A673 (cell line): ENCODE measurements at regions not wholly inside any gene's neighbourhood (a gene's known extent, or its start where the extent isn't known, plus 50 kb on each side); places are given as distances from the start of the nearest gene placed in this dataset.

Source experiments
- BruUV-seq: library from RNA; stranded (reverse); fragments of 400-500 nt; replicated peaks from 2 replicates; lab custom pipeline; 2021; lab: Mats Ljungman, UMichigan
- CTCF ChIA-PET: fragments of 300-600 bp; sonication (Branson Sonifier 250); formaldehyde crosslinking; loops from one replicate; lab custom pipeline; 2022; ENCODE audit warnings: antibody characterized with exemption; lab: Charles Lee
- POLR2A ChIA-PET: fragments of 300-600 bp; sonication (Branson Sonifier 250); formaldehyde crosslinking; loops from one replicate; lab custom pipeline; 2022; ENCODE audit warnings: antibody characterized with exemption; ENCODE audit not compliant: low non-redundant PET; lab: Charles Lee
- DNase-seq: peaks from one replicate; pipeline ENCODE4 v3.0.0-alpha.2; 2015; ENCODE audit warnings: low spot score
- H3K27ac ChIP-seq: fragments of 200-600 bp; sonication (generic); 2 replicates; pipeline ENCODE4 v1.5.1; 2016; ENCODE audit warnings: mixed run types, low read depth, mild to moderate bottlenecking, mixed read lengths, antibody characterized with exemption, low read length; ENCODE audit not compliant: poor library complexity, severe bottlenecking
- H3K27me3 ChIP-seq: fragments of 200-600 bp; sonication (generic); replicated peaks from 2 replicates; pipeline ENCODE4 v1.6.1; 2017; ENCODE audit warnings: mixed run types, low read depth, mild to moderate bottlenecking, mixed read lengths, antibody characterized with exemption, low read length; ENCODE audit not compliant: insufficient read depth, poor library complexity
- H3K36me3 ChIP-seq: fragments of 200-600 bp; sonication (generic); 2 replicates; pipeline ENCODE4 v1.6.1; 2016; ENCODE audit warnings: mixed run types, mild to moderate bottlenecking, mixed read lengths, antibody characterized with exemption, low read length; ENCODE audit not compliant: insufficient read depth, poor library complexity, severe bottlenecking
- H3K4me1 ChIP-seq: fragments of 200-600 bp; sonication (generic); 2 replicates; pipeline ENCODE4 v1.6.1; 2017; ENCODE audit warnings: mixed run types, mild to moderate bottlenecking, mixed read lengths, antibody characterized with exemption, low read length; ENCODE audit not compliant: insufficient read depth, poor library complexity, severe bottlenecking
- H3K4me3 ChIP-seq: fragments of 200-600 bp; sonication (generic); 2 replicates; pipeline ENCODE4 v1.5.1; 2016; ENCODE audit warnings: low read depth, mixed run types, mild to moderate bottlenecking, mixed read lengths, low read length; ENCODE audit not compliant: poor library complexity, severe bottlenecking
- H3K9me3 ChIP-seq: fragments of 200-600 bp; sonication (generic); 2 replicates; pipeline ENCODE4 v1.6.1; 2016; ENCODE audit warnings: mixed run types, low read depth, mild to moderate bottlenecking, mixed read lengths, antibody characterized with exemption, low read length; ENCODE audit not compliant: poor library complexity, severe bottlenecking
- EZH2 ChIP-seq: fragments of 200-600 bp; sonication (generic); IDR thresholded peaks from 2 replicates; pipeline ENCODE4 v1.6.1; 2017; ENCODE audit warnings: borderline replicate concordance, low read depth, mild to moderate bottlenecking, mixed read lengths, antibody characterized with exemption, low read length; ENCODE audit not compliant: poor library complexity, severe bottlenecking
- intact Hi-C: fragments of 100-400 bp; cut with micrococcal nuclease; formaldehyde crosslinking; loops from one replicate; pipeline ENCODE4 v1.10.0; 2022; ENCODE audit not compliant: unreplicated experiment
- TF ChIP-seq, protein P1 (sequence below): fragments of 300-800, 200-600 bp; sonication (generic); conservative IDR thresholded peaks from 2 replicates; pipeline ENCODE4 v1.5.1; 2017; ENCODE audit warnings: low read depth, mild to moderate bottlenecking, antibody characterized with exemption, low read length, moderate library complexity, mixed read lengths

DNA sequence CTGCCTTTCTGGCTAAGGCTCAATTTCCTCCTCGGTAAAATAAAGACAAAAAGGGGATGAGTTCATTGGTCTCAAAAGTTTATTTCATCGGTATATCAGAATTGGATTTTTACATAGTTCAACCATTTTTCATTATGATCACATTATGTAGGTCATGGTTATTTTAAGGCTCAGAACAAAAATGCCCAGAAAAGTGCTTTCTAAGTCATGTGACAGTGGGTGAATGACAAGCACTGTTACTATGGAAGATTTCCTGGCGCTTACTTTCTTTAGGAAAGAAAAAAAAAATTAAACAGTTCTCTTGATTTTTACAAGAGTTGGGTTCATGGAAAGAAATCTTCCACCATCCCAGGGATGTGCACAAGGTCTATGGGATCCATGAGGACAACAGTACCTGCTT is 117.9 kb upstream of the CES5A start:
- H3K9me3 ChIP-seq: no peaks in the 10 kb centered on the region
- intact Hi-C loops: no loop called here
- no peaks in the 10 kb centered on the region for H3K4me1 ChIP-seq
- no peaks in the 10 kb centered on the region for H3K36me3 ChIP-seq
- H3K27me3 ChIP-seq: no peaks in the 10 kb centered on the region
- ChIA-PET CTCF (no interaction called here), POLR2A (no interaction called here)
- TF ChIP-seq, protein P1, sequence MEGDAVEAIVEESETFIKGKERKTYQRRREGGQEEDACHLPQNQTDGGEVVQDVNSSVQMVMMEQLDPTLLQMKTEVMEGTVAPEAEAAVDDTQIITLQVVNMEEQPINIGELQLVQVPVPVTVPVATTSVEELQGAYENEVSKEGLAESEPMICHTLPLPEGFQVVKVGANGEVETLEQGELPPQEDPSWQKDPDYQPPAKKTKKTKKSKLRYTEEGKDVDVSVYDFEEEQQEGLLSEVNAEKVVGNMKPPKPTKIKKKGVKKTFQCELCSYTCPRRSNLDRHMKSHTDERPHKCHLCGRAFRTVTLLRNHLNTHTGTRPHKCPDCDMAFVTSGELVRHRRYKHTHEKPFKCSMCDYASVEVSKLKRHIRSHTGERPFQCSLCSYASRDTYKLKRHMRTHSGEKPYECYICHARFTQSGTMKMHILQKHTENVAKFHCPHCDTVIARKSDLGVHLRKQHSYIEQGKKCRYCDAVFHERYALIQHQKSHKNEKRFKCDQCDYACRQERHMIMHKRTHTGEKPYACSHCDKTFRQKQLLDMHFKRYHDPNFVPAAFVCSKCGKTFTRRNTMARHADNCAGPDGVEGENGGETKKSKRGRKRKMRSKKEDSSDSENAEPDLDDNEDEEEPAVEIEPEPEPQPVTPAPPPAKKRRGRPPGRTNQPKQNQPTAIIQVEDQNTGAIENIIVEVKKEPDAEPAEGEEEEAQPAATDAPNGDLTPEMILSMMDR: no peak
- TF ChIP-seq EZH2: no peak
- no peak overlapping the region for H3K4me3 ChIP-seq
- no peak overlapping the region for H3K27ac ChIP-seq
- BruUV-seq: no TSS peak
- no peak for DNase-seq

DNA sequence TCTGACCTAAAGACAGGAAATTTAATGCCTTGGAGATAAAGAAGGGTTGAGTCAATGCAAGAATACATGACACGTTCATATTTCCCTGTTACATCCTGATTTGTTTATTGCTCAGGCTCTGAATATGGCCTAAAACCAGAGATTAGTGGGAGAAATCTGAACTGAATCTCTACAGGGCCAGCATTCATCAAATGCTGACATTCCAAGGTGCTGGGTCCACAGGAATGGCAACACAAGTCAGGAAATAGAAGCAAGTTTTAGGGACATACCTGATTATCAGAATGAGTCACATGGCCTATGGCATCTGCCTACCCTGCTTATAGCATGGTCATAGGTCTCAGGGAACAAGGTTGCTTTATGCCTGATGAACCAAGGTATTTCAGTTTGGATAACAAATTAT is 117.4 kb upstream of the CES5A start:
- no TSS peak for BruUV-seq
- H3K36me3 ChIP-seq: no peaks in the 10 kb centered on the region
- DNase-seq: no peak
- CTCF ChIA-PET: no interaction called here
- no peaks in the 10 kb centered on the region for H3K27me3 ChIP-seq
- no peaks in the 10 kb centered on the region for H3K9me3 ChIP-seq
- H3K27ac ChIP-seq: no peak overlapping the region
- intact Hi-C loops: no loop called here
- TF ChIP-seq EZH2: no peak
- TF ChIP-seq, protein P1: no peak
- H3K4me3 ChIP-seq: no peak overlapping the region
- POLR2A ChIA-PET: no interaction called here
- no peaks in the 10 kb centered on the region for H3K4me1 ChIP-seq

- ChIA-PET CTCF (no interaction called here), POLR2A (no interaction called here)
- no peaks in the 10 kb centered on the region for H3K9me3 ChIP-seq
- no peaks in the 10 kb centered on the region for H3K27me3 ChIP-seq
- BruUV-seq: no TSS peak
- intact Hi-C loops: no loop called here
- no peaks in the 10 kb centered on the region for H3K4me1 ChIP-seq
- TF ChIP-seq, protein P1: no peak
- no peak for TF ChIP-seq EZH2
- no peaks in the 10 kb centered on the region for H3K36me3 ChIP-seq
- H3K27ac ChIP-seq: no peak overlapping the region
- no peak overlapping the region for H3K4me3 ChIP-seq
- no peak for DNase-seq
Observed at GRCh38 chr16:55991843-55992242, 116.7 kb upstream of the CES5A start.
